KBM-7 (cell line): ENCODE measurements at regions not wholly inside any gene's neighbourhood (a gene's known extent, or its start where the extent isn't known, plus 50 kb on each side); places are given as distances from the start of the nearest gene placed in this dataset.
A peak's percentile ranks its signal among the peaks of the same experiment; 100 is the strongest.
"Not testable (repeated sequence)": the region's sequence is repeated elsewhere in the genome, so short reads cannot be mapped to it uniquely, and the experiment has no call there.

Experiments used
- DNase-seq: peaks from one replicate; pipeline ENCODE4 v3.0.0-alpha.2; 2015
- in situ Hi-C: fragments of 300-500 bp; cut with MboI; formaldehyde crosslinking; loops from 2 replicates; pipeline ENCODE4 v1.14.3; 2020; ENCODE audit warnings: low sequenced_read_pairs, low pct_unique_long_range_greater_than_20kb, mixed read lengths

DNA sequence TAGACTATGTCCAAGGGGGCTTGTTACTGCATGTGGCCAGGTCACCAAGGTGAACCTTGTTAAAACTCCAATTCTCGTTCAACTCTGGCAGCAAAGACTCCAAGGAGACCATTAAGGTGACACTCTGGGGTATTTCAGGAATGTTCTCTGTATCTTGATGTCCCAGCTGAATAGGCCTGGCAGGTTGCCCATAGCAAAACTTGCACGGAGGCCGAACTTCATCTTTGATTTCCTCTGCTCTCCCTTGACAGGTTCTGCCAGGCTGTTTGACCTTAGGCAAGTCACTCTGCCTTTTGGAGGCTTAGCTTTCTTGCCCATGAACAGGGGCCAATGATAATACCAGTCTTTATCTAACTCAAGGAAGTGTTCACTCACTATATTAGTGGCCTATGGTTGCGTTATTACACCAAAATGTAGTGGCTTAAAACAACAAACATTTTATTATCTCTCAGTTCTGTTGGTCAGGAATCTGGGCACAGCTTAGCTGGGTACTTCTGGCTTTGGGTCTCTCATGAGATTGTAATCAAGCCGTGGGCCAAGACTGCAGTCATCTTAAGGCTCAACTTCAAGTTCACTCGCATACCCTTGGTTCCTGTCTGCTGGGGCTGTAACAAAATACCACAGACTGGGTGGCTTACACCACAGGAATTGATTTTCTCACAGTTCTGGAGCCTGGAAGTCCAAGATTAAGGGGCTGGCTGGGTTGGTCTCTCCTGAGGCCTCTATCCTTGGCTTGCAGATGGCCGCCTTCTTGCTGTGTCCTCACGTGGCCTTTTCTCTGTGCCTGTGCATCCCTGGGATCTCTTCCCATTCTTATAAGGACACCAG, 168.5 kb downstream of the UTP18 start:
- in situ Hi-C loops = no loop called here
- no peak for DNase-seq

DNA sequence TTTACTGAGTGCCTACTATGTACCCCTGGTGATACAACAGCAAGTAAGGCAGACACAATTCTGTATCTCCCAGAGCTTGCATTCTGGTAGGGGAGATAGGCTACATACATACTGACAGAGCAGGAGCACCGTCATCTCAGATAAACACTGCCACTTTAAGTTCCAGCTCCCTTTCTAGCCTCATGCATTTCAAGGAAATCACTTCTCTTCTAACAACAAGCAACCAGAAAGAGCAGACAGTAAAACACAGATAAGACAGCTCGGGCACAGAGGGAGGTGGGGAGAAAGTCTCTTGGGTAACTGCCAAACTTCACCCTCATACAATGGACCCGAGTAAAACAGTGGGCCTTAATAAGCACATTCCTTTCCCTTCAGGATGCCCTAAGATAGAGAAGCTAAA, 169.6 kb downstream of the UTP18 start:
- in situ Hi-C loops, DNase-seq: not testable (repeated sequence)

DNA sequence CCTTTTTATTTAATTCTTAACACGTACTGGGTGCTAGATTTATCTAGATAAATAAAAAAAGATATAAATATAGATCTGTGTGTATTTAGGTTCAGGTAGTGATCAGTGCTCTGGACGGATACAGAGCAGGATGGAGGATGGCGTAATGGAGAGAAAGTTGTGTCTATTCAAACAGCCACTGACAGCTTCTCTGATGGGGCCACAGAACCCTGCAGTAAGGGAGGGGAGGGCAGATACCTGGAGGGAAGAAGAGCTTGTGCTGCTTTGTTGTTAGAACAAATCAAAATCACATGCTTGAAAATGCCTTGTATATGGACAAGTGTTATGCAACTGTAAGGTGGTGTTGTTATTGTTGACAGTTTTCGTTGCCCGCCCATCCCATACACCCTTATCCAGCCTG, 170.2 kb downstream of the UTP18 start:
- DNase-seq = no peak
- in situ Hi-C loops = no loop called here

- in situ Hi-C loops = no loop called here
- no peak for DNase-seq
Observed at GRCh38 chr17:51434434-51435170, 174.3 kb downstream of the UTP18 start.

DNA sequence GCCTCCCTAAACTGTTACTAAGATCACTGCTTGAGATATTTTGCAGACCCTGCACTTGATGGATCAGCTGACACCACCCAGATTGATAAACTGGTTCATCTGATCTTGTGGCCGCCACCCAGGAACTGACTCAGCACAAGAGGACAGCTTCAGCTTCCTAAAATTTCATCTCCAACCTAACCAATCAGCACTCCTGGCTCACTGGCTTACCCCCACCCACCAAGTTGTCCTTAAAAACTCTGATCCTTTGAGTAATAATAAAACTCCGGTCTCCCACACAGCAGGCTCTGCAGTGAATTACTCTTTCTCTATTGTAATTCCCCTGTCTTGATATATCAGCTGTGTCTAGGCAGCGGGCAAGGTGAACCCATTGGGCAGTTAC, 174.8 kb downstream of the UTP18 start:
- DNase-seq = no peak
- in situ Hi-C loops = no loop called here

DNA sequence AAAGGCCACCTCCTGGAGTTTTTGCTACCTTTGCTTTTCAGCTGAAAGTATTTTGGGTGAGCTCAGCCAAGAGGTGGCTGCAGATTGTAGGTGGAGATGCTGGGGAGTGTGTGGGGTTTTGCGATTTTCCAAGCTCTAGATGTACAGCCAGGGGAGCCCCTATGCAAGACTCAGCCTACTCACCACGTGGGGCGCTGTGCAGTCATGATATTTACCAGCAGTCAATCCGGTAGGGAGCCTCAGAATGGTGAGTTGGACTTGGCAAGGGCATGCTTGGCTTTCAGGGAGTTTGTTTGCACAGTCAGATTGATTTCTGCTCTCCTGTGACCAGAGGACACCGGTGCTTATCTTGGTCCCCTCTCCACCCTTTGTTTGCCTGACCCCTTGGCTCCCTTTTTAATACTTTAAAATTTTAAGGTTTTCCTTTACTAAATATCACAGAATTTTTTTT, 175.3 kb downstream of the UTP18 start:
- in situ Hi-C loops = no loop called here
- DNase-seq = peak; percentile 27

DNA sequence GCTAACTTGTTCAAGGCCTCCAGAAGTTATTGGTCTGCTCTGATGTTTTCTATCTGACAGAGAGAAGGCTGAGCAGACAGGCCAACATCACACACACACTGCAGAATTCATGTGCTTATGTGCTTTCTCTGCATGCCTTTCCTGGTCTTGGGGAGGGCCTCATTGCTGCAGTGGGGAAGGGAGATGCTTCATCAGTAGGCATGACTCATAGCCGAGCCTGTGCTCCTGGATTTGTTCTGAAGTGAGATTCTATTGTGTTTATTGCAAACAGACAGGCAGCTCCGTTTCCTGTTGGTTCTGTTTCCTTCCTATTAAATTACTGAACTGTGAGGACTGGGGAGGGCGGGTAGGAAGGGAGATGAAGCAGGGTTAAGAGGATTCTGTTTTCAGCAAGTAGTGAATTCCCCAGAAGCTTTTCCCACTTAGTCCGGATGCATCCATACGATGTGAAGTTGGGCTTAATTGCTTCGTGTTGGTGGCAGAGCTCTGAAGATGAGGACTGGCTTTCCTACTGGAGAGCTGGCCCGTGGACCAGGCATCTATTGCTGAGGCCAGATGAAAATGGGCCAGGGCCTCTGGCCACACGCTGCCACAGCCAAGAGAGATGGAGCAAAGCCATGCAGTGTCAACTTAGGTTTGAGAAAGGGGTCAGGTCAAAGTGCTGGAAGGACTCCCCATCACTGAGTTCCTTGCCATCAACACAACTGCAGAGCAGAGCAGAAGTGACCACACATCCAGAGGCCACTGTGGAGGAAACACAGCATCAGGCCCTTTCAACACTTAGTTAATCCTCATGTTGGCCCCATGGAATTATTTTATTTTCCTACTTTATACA, 179.3 kb downstream of the UTP18 start:
- in situ Hi-C loops = no loop called here
- no peak for DNase-seq

DNA sequence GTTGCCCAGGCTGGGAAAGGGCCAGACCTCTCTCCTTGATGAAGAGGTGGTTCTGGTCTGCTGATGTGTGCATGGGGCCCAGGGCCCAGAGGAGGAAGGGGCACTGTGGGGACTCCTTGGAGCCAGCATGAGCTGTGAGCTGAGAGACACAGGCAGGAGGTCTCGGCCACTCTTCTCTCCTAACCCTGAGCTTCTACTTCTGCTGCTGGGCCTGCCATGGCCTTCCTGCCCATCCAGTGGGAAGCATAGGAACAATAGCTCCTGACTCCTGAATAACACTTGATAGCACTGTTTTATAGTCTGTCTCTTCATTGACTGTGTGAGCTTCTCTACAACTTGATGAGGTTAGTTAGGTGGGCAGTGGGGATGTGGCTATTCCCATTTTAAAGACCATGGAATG, 181.1 kb downstream of the UTP18 start:
- no peak for DNase-seq
- in situ Hi-C loops = no loop called here

GRCh38 chr17:51442088-51442865, 181.9 kb downstream of the UTP18 start:
- in situ Hi-C loops = no loop called here
- no peak for DNase-seq

- in situ Hi-C loops = no loop called here
- no peak for DNase-seq
Observed at GRCh38 chr17:51443646-51444045, 183.3 kb downstream of the UTP18 start.

DNA sequence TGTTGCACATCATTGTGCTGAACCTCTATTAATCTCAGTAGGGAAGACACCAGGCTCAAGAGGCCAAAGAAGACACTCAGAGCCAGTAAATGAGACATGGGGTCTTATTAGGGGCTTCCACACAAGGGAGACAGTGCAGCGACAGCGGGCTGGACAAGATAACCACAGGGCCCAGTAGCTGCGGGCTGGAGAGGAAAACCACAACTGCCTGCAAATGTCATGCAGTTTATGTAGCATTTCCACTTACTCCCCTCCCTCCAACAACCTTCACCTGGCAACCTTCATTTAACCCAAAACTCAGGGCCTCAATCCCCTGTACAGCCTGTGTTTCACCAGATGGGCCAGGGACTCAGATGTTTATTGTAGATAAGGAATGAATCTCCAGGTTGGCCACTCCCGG, 185.6 kb downstream of the UTP18 start:
- in situ Hi-C loops = no loop called here
- no peak for DNase-seq

- DNase-seq = no peak
- in situ Hi-C loops = no loop called here
Observed at GRCh38 chr17:51454456-51454978, 194.2 kb downstream of the UTP18 start.

DNA sequence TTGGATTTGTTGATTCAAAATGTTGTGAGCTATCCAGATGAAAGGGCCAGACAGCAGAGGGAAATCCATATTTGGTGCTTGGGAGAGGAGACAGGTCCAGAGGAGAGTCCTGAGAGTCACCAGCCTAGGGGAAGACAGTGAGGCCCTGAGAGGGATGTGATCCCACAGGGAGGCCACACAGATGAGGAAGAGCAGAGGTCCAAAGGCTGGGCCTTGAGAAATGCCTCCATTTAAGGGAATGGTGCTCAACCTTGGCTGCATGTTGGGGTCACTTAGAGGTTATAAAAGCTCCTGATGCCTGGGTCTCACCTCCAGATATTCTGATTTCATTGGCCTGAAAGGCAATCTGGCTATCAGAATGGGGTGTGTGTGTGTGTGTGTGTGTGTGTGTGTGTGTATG, 194.9 kb downstream of the UTP18 start:
- in situ Hi-C loops = no loop called here

GRCh38 chr17:51455931-51456330, 195.6 kb downstream of the UTP18 start:
- in situ Hi-C loops = no loop called here
- no peak for DNase-seq

More for the DNA sequence above, 194.9 kb downstream of the UTP18 start:
- no peak for DNase-seq

- in situ Hi-C loops = no loop called here
- no peak for DNase-seq
Observed at GRCh38 chr17:51456942-51457341, 196.6 kb downstream of the UTP18 start.

DNA sequence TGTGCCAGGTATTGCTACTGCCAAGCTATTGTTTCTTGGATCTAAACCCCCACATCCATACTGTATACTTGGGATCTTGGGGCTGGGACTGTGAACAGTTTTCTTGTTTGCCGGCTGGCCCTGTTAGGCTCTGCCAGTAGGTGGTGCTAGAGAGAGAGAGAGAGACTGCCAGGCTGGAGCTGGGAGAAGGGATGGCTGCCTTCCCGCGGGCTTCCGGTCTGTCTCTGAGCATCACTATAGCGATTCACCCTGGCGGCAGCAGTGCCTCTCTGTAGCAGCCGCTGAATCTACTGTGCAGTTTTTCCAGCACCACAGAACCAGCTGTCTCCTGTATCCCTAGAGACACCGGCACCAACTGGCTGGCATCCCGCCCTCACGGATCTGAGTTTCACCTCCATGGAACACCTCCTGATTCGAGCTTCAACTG, 201.2 kb downstream of the UTP18 start:
- in situ Hi-C loops = no loop called here
- peak; percentile 73 for DNase-seq

GRCh38 chr17:51463353-51463752, 203.0 kb downstream of the UTP18 start:
- in situ Hi-C loops = no loop called here

DNA sequence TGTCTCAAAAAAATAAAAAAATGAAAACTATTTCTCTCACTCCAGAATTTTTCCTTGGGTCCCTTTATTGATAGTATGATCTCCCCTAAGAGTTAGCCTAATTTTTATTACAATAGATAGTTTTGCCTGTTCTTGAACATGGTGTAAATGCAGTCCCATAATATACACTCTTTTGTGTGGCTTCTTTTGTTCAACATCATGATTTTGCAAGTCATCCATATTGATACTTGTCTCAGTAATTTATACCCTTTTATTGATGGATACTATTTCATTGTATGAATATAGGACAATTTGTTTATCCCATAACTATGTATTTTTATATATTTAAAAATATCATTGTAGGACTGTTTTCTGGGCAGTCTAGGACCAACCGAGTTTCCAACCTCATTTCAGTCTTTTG, 207.0 kb downstream of the UTP18 start:
- no peak for DNase-seq
- in situ Hi-C loops = no loop called here

More at GRCh38 chr17:51463353-51463752, 203.0 kb downstream of the UTP18 start:
- DNase-seq = no peak
